SK-N-SH (cell line): ENCODE measurements at regions not wholly inside any gene's neighbourhood (a gene's known extent, or its start where the extent isn't known, plus 50 kb on each side); places are given as distances from the start of the nearest gene placed in this dataset.

ENCODE experiments used
- CTCF ChIA-PET: fragments of 300-600, 350-600 bp; formaldehyde crosslinking; extraction: SDS; loops from one replicate; lab custom pipeline; 2021; lab: Yijun Ruan, JAX
- POLR2A ChIA-PET: fragments of 350-600 bp; sonication (Branson Sonifier 250); formaldehyde crosslinking; extraction: SDS; loops from one replicate; lab custom pipeline; 2020; ENCODE audit warnings: antibody characterized with exemption, inconsistent platforms; lab: Yijun Ruan, JAX
- DNase-seq: peaks from one replicate; pipeline ENCODE4 v3.0.0; 2012
- H2AFZ ChIP-seq: fragments of 200-600 bp; sonication (generic); 2 replicates; pipeline ENCODE4 v1.8.1; 2016; ENCODE audit warnings: antibody characterized with exemption, mild to moderate bottlenecking, low read depth
- H3F3A ChIP-seq: fragments of 200-600 bp; sonication (generic); replicated peaks from 2 replicates; pipeline ENCODE3; 2016; ENCODE audit warnings: antibody characterized with exemption, mild to moderate bottlenecking; ENCODE audit not compliant: insufficient read depth
- H3K27ac ChIP-seq, 2 experiments: fragments of 200-500 bp in 1 of 2; fragments of 200-600 bp in 1 of 2; sonication (Bioruptor generic) in 1 of 2; sonication (generic), shearing (Covaris generic) in 1 of 2; 2 replicates each; pipeline versions ENCODE4 v1.5.1 to v1.6.1; 2014 to 2016; ENCODE audit warnings: low read depth in 2 of 2, inconsistent platforms in 1 of 2, low read length in 1 of 2, mild to moderate bottlenecking in 1 of 2, mixed read lengths in 1 of 2
- H3K27me3 ChIP-seq: fragments of 200-600 bp; sonication (generic), shearing (Covaris generic); 2 replicates; pipeline ENCODE4 v1.6.1; 2016; ENCODE audit warnings: mixed run types; ENCODE audit not compliant: insufficient read depth
- H3K36me3 ChIP-seq, 2 experiments: fragments of 200-500 bp in 1 of 2; fragments of 200-600 bp in 1 of 2; sonication (Bioruptor generic) in 1 of 2; sonication (generic) in 1 of 2; replicated peaks in 1 of 2; 2 replicates each; pipeline versions ENCODE3 to v1.5.1; 2014 to 2016; ENCODE audit warnings: low read length in 1 of 2, mild to moderate bottlenecking in 1 of 2; ENCODE audit not compliant: insufficient read depth in 2 of 2, control insufficient read depth in 1 of 2
- H3K4me1 ChIP-seq, 2 experiments: fragments of 200-500 bp in 1 of 2; fragments of 200-600 bp in 1 of 2; sonication (Bioruptor generic) in 1 of 2; sonication (generic), shearing (Covaris generic) in 1 of 2; 2 replicates each; pipeline versions ENCODE4 v1.5.1 to v1.6.1; 2014 to 2016; ENCODE audit warnings: low read depth in 1 of 2, low read length in 1 of 2, mixed run types in 1 of 2; ENCODE audit not compliant: insufficient read depth in 2 of 2, control insufficient read depth in 1 of 2
- H3K4me2 ChIP-seq: fragments of 200-600 bp; sonication (generic), shearing (Covaris generic); 2 replicates; pipeline ENCODE4 v1.6.1; 2017; ENCODE audit warnings: mixed run types
- H3K4me3 ChIP-seq, 2 experiments: fragments of 200-500 bp in 1 of 2; fragments of 200-600 bp in 1 of 2; sonication (Bioruptor generic) in 1 of 2; sonication (generic), shearing (Covaris generic) in 1 of 2; 2 replicates each; pipeline versions ENCODE4 v1.5.1 to v1.8.1; 2014 to 2016; ENCODE audit warnings: low read depth in 2 of 2, inconsistent platforms in 1 of 2, low read length in 1 of 2, mild to moderate bottlenecking in 1 of 2, mixed read lengths in 1 of 2, moderate library complexity in 1 of 2
- H3K79me2 ChIP-seq: fragments of 200-600 bp; sonication (generic); 2 replicates; pipeline ENCODE4 v1.8.1; 2017; ENCODE audit warnings: mild to moderate bottlenecking; ENCODE audit not compliant: insufficient read depth
- H3K9ac ChIP-seq: fragments of 200-600 bp; sonication (generic); 2 replicates; pipeline ENCODE4 v1.6.1; 2017; ENCODE audit warnings: mixed run types
- H3K9me2 ChIP-seq: fragments of 200-600 bp; sonication (generic); 2 replicates; pipeline ENCODE4 v1.6.1; 2017; ENCODE audit warnings: mixed run types
- H3K9me3 ChIP-seq: fragments of 200-600 bp; sonication (generic); 2 replicates; pipeline ENCODE4 v1.6.1; 2017; ENCODE audit warnings: mixed run types, mild to moderate bottlenecking, moderate library complexity
- H4K20me1 ChIP-seq: fragments of 200-600 bp; sonication (generic); 2 replicates; pipeline ENCODE4 v1.6.1; 2017; ENCODE audit warnings: mild to moderate bottlenecking, mixed run types; ENCODE audit not compliant: insufficient read depth
- CHD2 ChIP-seq: fragments of 150-350 bp; IDR thresholded peaks from 2 replicates; pipeline ENCODE4 v1.6.1; 2018; ENCODE audit warnings: low read length; ENCODE audit not compliant: partially characterized antibody
- CTCF ChIP-seq: fragments of 200-600 bp; sonication (generic); IDR thresholded peaks from 2 replicates; pipeline ENCODE4 v1.6.1; 2017; ENCODE audit warnings: antibody characterized with exemption, mild to moderate bottlenecking, moderate library complexity
- ELF1 ChIP-seq: IDR thresholded peaks from 2 replicates; pipeline ENCODE4 v1.4.0; 2012
- FOSL2 ChIP-seq: IDR thresholded peaks from 2 replicates; pipeline ENCODE4 v1.4.0; 2012; ENCODE audit warnings: low read depth, mild to moderate bottlenecking, moderate library complexity, borderline replicate concordance
- FOXM1 ChIP-seq: IDR thresholded peaks from 2 replicates; pipeline ENCODE4 v1.4.0; 2012; ENCODE audit warnings: low read depth, mild to moderate bottlenecking
- GABPA ChIP-seq: IDR thresholded peaks from 2 replicates; pipeline ENCODE4 v1.4.0; 2012; ENCODE audit warnings: low read depth, mild to moderate bottlenecking
- GATA2 ChIP-seq: sonication (generic); formaldehyde crosslinking; IDR thresholded peaks from 2 replicates; pipeline ENCODE4 v1.5.0; 2020; ENCODE audit warnings: mild to moderate bottlenecking, missing genetic modification reagents
- IRF3 ChIP-seq: fragments of 150-350 bp; IDR thresholded peaks from 2 replicates; pipeline ENCODE4 v1.6.1; 2016; ENCODE audit warnings: mild to moderate bottlenecking, low read depth, low read length
- JUND ChIP-seq: IDR thresholded peaks from 2 replicates; pipeline ENCODE4 v1.4.0; 2012
- NFIC ChIP-seq: IDR thresholded peaks from 2 replicates; pipeline ENCODE4 v1.4.0; 2012; ENCODE audit warnings: borderline replicate concordance
- POLR2AphosphoS5 ChIP-seq: IDR thresholded peaks from 2 replicates; pipeline ENCODE4 v1.6.1; 2012; ENCODE audit warnings: low read depth, low read length
- RXRA ChIP-seq: IDR thresholded peaks from 2 replicates; pipeline ENCODE4 v1.4.0; 2012; ENCODE audit warnings: low read depth, mild to moderate bottlenecking, borderline replicate concordance
- SIN3A ChIP-seq: IDR thresholded peaks from 2 replicates; pipeline ENCODE4 v1.6.1; 2012; ENCODE audit warnings: low read depth, mild to moderate bottlenecking, low read length, moderate library complexity, borderline replicate concordance
- SMC3 ChIP-seq: IDR thresholded peaks from 2 replicates; pipeline ENCODE4 v1.6.1; 2012; ENCODE audit warnings: low read depth, low read length, improper control_type of control experiment
- USF1 ChIP-seq: IDR thresholded peaks from 2 replicates; pipeline ENCODE4 v1.4.0; 2012; ENCODE audit warnings: low read depth, borderline replicate concordance
- YY1 ChIP-seq: IDR thresholded peaks from 2 replicates; pipeline ENCODE4 v1.4.0; 2012; ENCODE audit warnings: low read depth, mild to moderate bottlenecking
- WGBS: methylation state at CpG from one replicate; pipeline ENCODE4 v1.1.6; 2017; ENCODE audit warnings: low lambda C conversion rate; 5-methylcytosine and 5-hydroxymethylcytosine counted together

GRCh38 chr13:37947419-37948140, 78.0 kb upstream of the TRPC4 start:
- DNase-seq, result no peak
- no peaks in the 10 kb centered on the region for H4K20me1 ChIP-seq
- no peak overlapping the region for H3K9ac ChIP-seq
- H3K4me3 ChIP-seq, result no peak overlapping the region
- CTCF ChIA-PET, result interaction anchor here (1.4 kb wide), 1 partner anchor 11 kb away, joined by 4 read pairs; no protein-coding TSS in a partner anchor
- no peak overlapping the region for H2AFZ ChIP-seq
- no peaks in the 10 kb centered on the region for H3F3A ChIP-seq
- no peak overlapping the region for H3K27ac ChIP-seq
- WGBS, result 9% methylated on average over 5 of the region's 5 CpGs
- no peak for TF ChIP-seq POLR2AphosphoS5
- TF ChIP-seq SMC3, result no peak
- no peak for TF ChIP-seq ELF1
- no peak for TF ChIP-seq NFIC
- no peak for TF ChIP-seq FOXM1
- no peak for TF ChIP-seq FOSL2
- TF ChIP-seq RXRA, result no peak
- TF ChIP-seq JUND, result no peak
- TF ChIP-seq USF1, result no peak
- TF ChIP-seq IRF3, result no peak
- TF ChIP-seq CTCF, result no peak
- TF ChIP-seq YY1, result no peak
- TF ChIP-seq, all 33 proteins: peak for 0
- no peaks in the 10 kb centered on the region for H3K36me3 ChIP-seq
- no peaks in the 10 kb centered on the region; a peak in 1 of 4 replicates for H3K4me1 ChIP-seq
- no peaks in the 10 kb centered on the region for H3K27me3 ChIP-seq
- no peaks in the 10 kb centered on the region for H3K79me2 ChIP-seq
- POLR2A ChIA-PET, result no interaction called here
- no peaks in the 10 kb centered on the region for H3K9me3 ChIP-seq
- no peaks in the 10 kb centered on the region for H3K9me2 ChIP-seq
- no peak overlapping the region for H3K4me2 ChIP-seq

- Histone ChIP-seq H3K36me3 (no peaks in the 10 kb centered on the region), H3K4me2 (no peak overlapping the region), H3F3A (no peaks in the 10 kb centered on the region), H3K9me2 (no peaks in the 10 kb centered on the region), H2AFZ (no peak overlapping the region), H3K79me2 (no peaks in the 10 kb centered on the region), H3K4me3 (no peak overlapping the region), H3K9ac (no peak overlapping the region), H3K27ac (no peak overlapping the region), H3K4me1 (no peaks in the 10 kb centered on the region; a peak in 1 of 4 replicates), H4K20me1 (no peaks in the 10 kb centered on the region), H3K9me3 (no peaks in the 10 kb centered on the region), H3K27me3 (no peaks in the 10 kb centered on the region)
- 7% methylated on average over 4 of the region's 4 CpGs for WGBS
- ChIA-PET CTCF (interaction anchor here (0.9 kb wide), 1 partner anchor 14 kb away, joined by 3 read pairs; no protein-coding TSS in a partner anchor), POLR2A (no interaction called here)
- TF ChIP-seq GATA2 (no peak), SIN3A (no peak), CHD2 (no peak), POLR2AphosphoS5 (no peak), GABPA (no peak)
- DNase-seq, result no peak
Observed at GRCh38 chr13:37945651-37946575, 76.3 kb upstream of the TRPC4 start.
